Loucy (cell line): ENCODE measurements at regions not wholly inside any gene's neighbourhood (a gene's known extent, or its start where the extent isn't known, plus 50 kb on each side); places are given as distances from the start of the nearest gene placed in this dataset.

Source experiments
- H2AFZ ChIP-seq: fragments of 200-600 bp; sonication (generic); 2 replicates; pipeline ENCODE4 v1.6.0; 2016; ENCODE audit warnings: antibody characterized with exemption, mild to moderate bottlenecking, low read length, moderate library complexity
- H3F3A ChIP-seq: fragments of 200-600 bp; 2 replicates; pipeline ENCODE4 v1.6.0; 2016; ENCODE audit warnings: antibody characterized with exemption, low read depth, mild to moderate bottlenecking
- H3K27me3 ChIP-seq: fragments of 200-600 bp; sonication (generic); 2 replicates; pipeline ENCODE4 v1.6.1; 2014; ENCODE audit warnings: low read length, mild to moderate bottlenecking; ENCODE audit not compliant: insufficient read depth, poor library complexity, severe bottlenecking
- H3K36me3 ChIP-seq: fragments of 200-600 bp; sonication (generic); 2 replicates; pipeline ENCODE4 v1.6.1; 2016; ENCODE audit warnings: low read length; ENCODE audit not compliant: insufficient read depth
- H3K4me1 ChIP-seq: fragments of 200-600 bp; sonication (generic); 2 replicates; pipeline ENCODE4 v1.5.1; 2014; ENCODE audit warnings: low read length, mild to moderate bottlenecking; ENCODE audit not compliant: insufficient read depth, poor library complexity, severe bottlenecking
- H3K4me2 ChIP-seq: fragments of 200-600 bp; sonication (generic); 2 replicates; pipeline ENCODE4 v1.6.0; 2014; ENCODE audit warnings: antibody characterized with exemption, low read length, low read depth, mild to moderate bottlenecking; ENCODE audit not compliant: poor library complexity, severe bottlenecking
- H3K4me3 ChIP-seq: fragments of 200-600 bp; sonication (generic); 2 replicates; pipeline ENCODE4 v1.5.1; 2014; ENCODE audit warnings: low read length, mild to moderate bottlenecking, mixed read lengths; ENCODE audit not compliant: poor library complexity, severe bottlenecking
- H3K79me2 ChIP-seq: fragments of 200-600 bp; sonication (generic); 2 replicates; pipeline ENCODE4 v1.6.1; 2014; ENCODE audit warnings: low read length; ENCODE audit not compliant: insufficient read depth
- H3K9ac ChIP-seq: fragments of 200-600 bp; sonication (generic); 2 replicates; pipeline ENCODE4 v1.6.0; 2014; ENCODE audit warnings: mild to moderate bottlenecking, low read depth, low read length, moderate library complexity; ENCODE audit not compliant: poor library complexity, severe bottlenecking
- H3K9me2 ChIP-seq: fragments of 200-600 bp; sonication (generic); replicated peaks from 2 replicates; pipeline ENCODE4 v1.6.1; 2016; ENCODE audit warnings: low read depth, low read length, mixed read lengths
- H3K9me3 ChIP-seq: fragments of 200-600 bp; sonication (generic); 2 replicates; pipeline ENCODE4 v1.6.1; 2014; ENCODE audit warnings: mild to moderate bottlenecking, antibody characterized with exemption, low read length, low read depth; ENCODE audit not compliant: insufficient read depth
- H4K20me1 ChIP-seq: fragments of 200-600 bp; sonication (generic); 2 replicates; pipeline ENCODE4 v1.6.0; 2014; ENCODE audit warnings: antibody characterized with exemption, low read length, mild to moderate bottlenecking; ENCODE audit not compliant: insufficient read depth, poor library complexity, severe bottlenecking
- EZH2phosphoT487 ChIP-seq: fragments of 200-600 bp; IDR thresholded peaks from 2 replicates; pipeline ENCODE4 v1.6.1; 2018; ENCODE audit warnings: antibody characterized with exemption, mild to moderate bottlenecking, moderate library complexity, borderline replicate concordance
- TF ChIP-seq, protein P1 (sequence below): fragments of 200-600 bp; sonication (generic); conservative IDR thresholded peaks from 2 replicates; pipeline ENCODE4 v1.5.1; 2014; ENCODE audit warnings: mild to moderate bottlenecking, antibody characterized with exemption, low read length

DNA sequence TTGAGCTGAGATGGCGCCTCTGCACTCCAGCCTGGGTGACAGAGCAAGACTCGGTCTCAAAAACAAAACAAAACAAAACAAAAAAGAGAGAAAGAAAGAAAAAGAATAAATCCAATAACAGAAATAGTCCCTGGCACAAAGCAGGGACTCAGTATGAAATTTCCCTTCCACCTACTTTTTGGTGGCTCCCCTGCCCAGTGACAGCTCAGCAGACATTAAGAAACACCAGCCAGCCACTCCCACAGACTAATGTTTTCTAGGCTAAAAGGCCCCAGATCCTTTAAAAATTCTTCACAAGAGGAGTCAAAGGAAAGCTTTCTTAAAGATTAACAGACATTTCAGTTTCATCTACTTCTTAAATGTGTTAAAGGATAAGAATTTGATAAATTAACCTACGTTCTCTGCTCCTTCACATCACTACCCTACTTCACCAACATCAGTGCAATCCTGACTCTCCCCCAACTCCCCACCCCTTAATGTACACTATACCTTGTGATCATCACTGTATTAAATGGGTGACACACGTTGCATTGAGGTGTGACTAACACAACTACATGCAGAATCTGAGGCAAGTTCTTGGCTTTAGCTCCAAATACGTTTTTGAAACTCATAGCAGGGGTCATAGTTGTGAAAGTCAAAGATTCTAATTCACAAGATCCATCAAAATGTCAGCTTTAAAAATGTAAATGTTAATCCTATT lies 114.5 kb upstream of the CAV2 start:
- Histone ChIP-seq H4K20me1 (no peaks in the 10 kb centered on the region), H3K27me3 (no peaks in the 10 kb centered on the region), H3K4me3 (no peak overlapping the region), H3K79me2 (no peaks in the 10 kb centered on the region), H3K4me2 (no peak overlapping the region), H3K9me2 (no peaks in the 10 kb centered on the region), H3K4me1 (no peaks in the 10 kb centered on the region), H3K9me3 (no peaks in the 10 kb centered on the region), H2AFZ (0 out of 2 replicates have a peak overlapping the region, but pooled peaks have one; percentile 12), H3F3A (no peaks in the 10 kb centered on the region), H3K36me3 (no peaks in the 10 kb centered on the region), H3K9ac (no peak overlapping the region)
- TF ChIP-seq, protein P1, sequence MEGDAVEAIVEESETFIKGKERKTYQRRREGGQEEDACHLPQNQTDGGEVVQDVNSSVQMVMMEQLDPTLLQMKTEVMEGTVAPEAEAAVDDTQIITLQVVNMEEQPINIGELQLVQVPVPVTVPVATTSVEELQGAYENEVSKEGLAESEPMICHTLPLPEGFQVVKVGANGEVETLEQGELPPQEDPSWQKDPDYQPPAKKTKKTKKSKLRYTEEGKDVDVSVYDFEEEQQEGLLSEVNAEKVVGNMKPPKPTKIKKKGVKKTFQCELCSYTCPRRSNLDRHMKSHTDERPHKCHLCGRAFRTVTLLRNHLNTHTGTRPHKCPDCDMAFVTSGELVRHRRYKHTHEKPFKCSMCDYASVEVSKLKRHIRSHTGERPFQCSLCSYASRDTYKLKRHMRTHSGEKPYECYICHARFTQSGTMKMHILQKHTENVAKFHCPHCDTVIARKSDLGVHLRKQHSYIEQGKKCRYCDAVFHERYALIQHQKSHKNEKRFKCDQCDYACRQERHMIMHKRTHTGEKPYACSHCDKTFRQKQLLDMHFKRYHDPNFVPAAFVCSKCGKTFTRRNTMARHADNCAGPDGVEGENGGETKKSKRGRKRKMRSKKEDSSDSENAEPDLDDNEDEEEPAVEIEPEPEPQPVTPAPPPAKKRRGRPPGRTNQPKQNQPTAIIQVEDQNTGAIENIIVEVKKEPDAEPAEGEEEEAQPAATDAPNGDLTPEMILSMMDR = no peak
- no peak for TF ChIP-seq EZH2phosphoT487

DNA sequence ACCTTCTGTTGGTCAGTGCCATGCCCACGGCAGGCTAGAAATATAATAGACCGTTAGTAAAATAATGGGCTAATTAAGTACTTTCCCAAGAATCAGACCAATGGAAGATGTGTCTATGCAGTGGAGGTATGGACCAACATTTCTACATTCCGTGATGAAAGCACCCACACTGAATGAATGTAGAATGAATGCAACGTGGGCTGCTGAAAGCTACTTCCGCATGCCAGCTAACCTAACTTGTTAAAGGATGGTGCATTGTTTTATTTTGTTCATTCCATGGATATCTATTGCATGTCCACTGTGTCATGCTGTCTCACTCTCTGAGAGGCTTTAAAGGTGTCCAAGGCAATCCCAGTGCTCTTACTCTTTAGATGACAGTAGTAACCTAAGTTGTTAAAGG lies 112.9 kb upstream of the CAV2 start:
- Histone ChIP-seq H3K4me2 (no peak overlapping the region), H3K9ac (no peak overlapping the region), H3K4me3 (no peak overlapping the region), H4K20me1 (no peaks in the 10 kb centered on the region), H3F3A (no peaks in the 10 kb centered on the region), H3K9me2 (no peaks in the 10 kb centered on the region), H3K4me1 (no peaks in the 10 kb centered on the region), H2AFZ (no peak overlapping the region), H3K36me3 (no peaks in the 10 kb centered on the region), H3K27me3 (no peaks in the 10 kb centered on the region), H3K79me2 (no peaks in the 10 kb centered on the region), H3K9me3 (no peaks in the 10 kb centered on the region)
- TF ChIP-seq, protein P1 = no peak
- no peak for TF ChIP-seq EZH2phosphoT487

DNA sequence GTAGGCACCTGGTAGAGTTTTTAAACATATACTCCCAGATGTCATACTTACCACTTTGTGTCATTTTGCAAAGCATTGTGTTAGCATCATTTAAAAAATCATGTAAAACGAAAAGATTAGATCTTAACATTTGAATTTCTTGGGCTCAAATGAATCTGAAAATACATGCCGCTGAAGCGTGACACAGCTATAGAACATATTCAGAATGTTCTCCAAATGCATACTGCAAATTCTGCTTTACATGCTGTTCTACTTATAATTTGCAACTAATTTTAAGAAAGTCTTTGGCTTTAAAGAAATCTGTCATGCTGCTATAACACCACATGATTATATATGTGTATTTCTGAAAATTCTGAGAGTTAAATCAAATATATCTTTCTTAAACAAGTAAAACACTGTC lies 109.2 kb upstream of the CAV2 start:
- H3K4me1 ChIP-seq = peaks cover 11% of the 10 kb centered on the region
- no peak overlapping the region for H2AFZ ChIP-seq
- no peaks in the 10 kb centered on the region for H3K36me3 ChIP-seq
- no peak overlapping the region for H3K4me3 ChIP-seq
- H3F3A ChIP-seq = no peaks in the 10 kb centered on the region
- TF ChIP-seq, protein P1 = no peak
- TF ChIP-seq EZH2phosphoT487 = no peak
- no peaks in the 10 kb centered on the region for H3K27me3 ChIP-seq
- no peaks in the 10 kb centered on the region for H3K9me2 ChIP-seq
- no peaks in the 10 kb centered on the region for H3K9me3 ChIP-seq
- no peak overlapping the region for H3K4me2 ChIP-seq
- no peak overlapping the region for H3K9ac ChIP-seq
- no peaks in the 10 kb centered on the region for H4K20me1 ChIP-seq
- H3K79me2 ChIP-seq = no peaks in the 10 kb centered on the region
